Right renal cortex interstitium (tissue), 3 donors: ENCODE measurements at regions not wholly inside any gene's neighbourhood (a gene's known extent, or its start where the extent isn't known, plus 50 kb on each side); places are given as distances from the start of the nearest gene placed in this dataset.
"Not testable (repeated sequence)": the region's sequence is repeated elsewhere in the genome, so short reads cannot be mapped to it uniquely, and the experiment has no call there.

Experiments
- DNase-seq, 3 donors: peaks; one replicate each; pipeline ENCODE4 v3.0.0-alpha.2; 2013; ENCODE audit warnings: low read depth in 3 of 3, low spot score in 2 of 3

DNA sequence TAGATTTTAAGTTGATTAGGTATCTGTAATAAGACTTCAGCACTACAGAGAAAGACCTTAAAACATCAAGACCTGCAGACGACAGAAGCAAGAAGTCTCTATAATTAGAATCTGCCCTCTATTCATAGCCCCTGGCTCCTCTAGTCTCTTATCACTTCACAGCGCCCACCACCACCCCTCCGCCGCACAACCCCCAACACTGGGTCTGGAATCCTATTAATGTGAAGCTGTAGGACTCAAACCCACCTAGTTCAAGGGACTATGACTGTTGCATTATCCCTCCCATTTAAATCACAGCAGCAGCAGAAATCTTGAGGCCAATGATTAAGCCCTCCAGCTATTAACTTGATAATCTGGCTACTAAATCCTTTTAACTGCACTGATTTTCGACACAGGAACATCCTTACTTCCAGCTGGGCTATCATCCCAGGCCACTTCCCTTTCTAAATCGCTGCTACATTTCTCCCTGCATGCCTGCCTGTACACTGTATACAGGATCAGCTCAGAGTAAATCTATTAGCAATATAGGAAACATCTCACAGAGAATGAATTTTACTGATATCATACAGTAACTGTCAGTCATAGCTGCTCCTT lies 159.5 kb upstream of the GRAMD2B start:
- DNase-seq, result no peak

DNA sequence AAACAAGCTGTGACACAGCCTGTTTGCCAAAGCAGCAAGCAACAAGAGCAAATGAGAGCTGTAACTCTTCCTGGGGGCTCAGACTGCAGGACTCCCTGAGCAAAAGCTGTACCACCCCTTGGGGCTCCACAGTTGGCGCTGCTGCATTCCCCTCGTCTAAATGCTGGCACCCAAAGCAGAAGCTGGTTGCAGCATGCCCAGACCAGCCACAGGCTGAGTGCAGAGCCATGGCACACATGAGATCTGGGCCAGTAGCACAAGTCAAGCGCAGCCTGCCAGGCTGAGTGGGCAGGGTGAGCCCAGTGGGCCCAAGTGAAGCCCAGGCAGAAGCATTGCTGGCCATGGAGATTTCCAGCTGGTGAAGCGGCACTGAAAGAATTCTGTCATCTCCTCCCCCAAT lies 157.3 kb upstream of the GRAMD2B start:
- DNase-seq, result no peak

DNA sequence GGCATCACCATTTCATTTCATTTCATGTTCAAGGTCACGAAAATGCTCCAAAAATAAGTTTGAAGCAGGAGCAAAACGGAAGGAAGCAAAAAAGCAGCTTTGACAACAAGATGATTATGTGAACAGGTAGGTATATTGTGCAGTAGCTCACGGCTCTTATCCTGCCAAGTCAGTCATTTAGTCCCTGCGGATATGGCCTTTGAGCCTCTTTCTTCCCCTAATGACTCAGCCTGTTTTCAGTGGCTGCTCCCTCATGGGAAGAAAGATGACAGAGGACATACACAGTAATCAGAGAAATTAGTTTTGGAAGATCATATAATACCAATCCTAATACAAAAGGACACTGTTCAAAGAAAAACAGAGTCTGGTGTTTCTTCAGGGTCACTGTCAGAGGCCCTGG lies 155.8 kb upstream of the GRAMD2B start:
- DNase-seq, result no peak

DNA sequence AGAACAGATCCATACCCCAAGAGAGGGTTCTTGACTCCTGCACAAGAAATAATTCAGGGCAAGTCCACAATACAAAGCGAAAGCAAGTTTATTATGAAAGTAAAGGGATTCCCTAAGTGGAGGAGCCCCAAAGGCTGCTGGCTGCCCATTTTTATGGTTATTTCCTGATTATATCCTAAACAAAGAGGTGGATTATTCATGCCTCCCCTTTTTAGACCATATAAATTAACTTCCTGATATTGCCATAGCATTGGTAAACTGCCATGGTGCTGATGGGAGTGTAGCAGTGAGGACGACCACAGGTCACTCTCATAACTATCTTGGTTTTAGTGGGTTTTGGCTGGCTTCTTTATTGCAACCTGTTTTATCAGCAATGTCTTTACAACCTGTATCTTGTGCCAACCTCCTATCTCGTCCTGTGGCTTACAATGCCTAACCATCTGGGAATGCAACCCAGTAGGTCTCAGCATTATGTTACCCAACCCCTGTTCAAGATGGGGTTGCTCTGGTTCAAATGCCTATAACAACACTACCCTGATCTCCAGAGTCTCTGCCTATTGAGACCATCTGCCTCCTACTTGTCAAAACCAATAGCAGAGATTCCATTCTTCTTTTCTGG lies 154.4 kb upstream of the GRAMD2B start:
- no peak for DNase-seq

GRCh38 chr5:126269511-126269910 lies 153.7 kb upstream of the GRAMD2B start:
- DNase-seq, result no peak

DNA sequence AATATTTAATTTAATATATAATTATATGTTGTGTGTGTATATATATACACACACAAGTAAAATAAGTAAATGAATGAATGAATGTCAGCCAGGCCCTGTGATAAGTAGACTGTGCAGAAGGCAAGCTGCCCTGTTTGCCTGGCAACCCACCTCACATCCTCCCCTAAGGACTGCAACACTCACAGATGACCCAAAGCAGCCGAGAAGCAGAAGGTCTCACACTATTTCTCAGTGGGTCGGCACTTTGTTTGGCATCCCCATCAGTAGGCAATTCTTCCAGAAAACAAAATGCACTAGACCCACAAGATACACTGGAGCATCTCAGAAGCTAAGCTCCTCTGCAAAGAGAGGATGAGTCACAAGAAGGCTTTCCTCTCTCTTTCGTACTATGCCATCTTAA lies 152.1 kb upstream of the GRAMD2B start:
- DNase-seq, result no peak

GRCh38 chr5:126274076-126274762 lies 149.0 kb upstream of the GRAMD2B start:
- no peak for DNase-seq

- no peak for DNase-seq
Measured at GRCh38 chr5:126274763-126275125, 148.5 kb upstream of the GRAMD2B start.

- DNase-seq, result no peak
Measured at GRCh38 chr5:126277762-126278161, 145.4 kb upstream of the GRAMD2B start.

DNA sequence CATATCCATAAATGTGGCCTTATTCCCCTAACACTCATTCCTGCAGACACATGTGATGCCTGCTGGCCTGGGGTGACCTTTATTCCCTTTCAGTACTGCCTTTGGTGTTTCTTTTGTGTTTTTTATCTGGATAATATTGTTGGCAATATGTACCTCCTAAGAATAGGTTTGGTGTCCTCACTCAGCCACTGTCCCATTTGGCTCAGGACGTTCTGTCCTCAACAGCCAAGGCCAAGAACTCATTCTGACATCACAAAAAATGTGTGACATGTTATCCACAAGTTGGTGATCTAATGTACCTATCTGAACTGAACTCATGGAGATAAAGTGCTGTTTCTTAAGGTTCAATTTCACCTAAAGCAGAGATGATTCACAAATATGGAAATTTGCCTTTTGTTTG lies 142.9 kb upstream of the GRAMD2B start:
- no peak for DNase-seq

DNA sequence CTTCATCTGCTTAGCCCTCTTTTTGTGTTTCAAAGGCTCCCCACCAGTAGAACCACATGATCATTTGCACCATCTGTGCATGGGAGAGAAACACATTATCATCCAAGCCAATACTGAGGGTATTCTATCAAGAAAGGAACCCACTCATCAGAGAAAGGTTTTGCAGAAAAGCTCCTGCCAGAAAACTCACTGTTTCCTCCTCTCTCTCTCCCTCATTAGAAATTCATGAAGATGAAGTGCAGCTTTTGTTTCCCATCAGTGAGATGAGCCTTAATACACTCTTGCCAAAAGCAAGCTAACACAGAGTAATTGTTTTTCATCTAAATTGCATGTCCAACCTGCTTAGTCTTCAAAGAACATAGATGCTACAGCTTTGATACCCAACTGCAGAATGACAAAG lies 142.4 kb upstream of the GRAMD2B start:
- DNase-seq, result no peak

GRCh38 chr5:126284977-126285696 lies 138.1 kb upstream of the GRAMD2B start:
- DNase-seq, result no peak

GRCh38 chr5:126296121-126296520 lies 127.1 kb upstream of the GRAMD2B start:
- not testable (repeated sequence) for DNase-seq

GRCh38 chr5:126300293-126300692 lies 122.9 kb upstream of the GRAMD2B start:
- DNase-seq, result no peak

GRCh38 chr5:126301056-126301455 lies 122.2 kb upstream of the GRAMD2B start:
- no peak for DNase-seq

GRCh38 chr5:126309860-126310259 lies 113.3 kb upstream of the GRAMD2B start:
- no peak for DNase-seq

- DNase-seq, result no peak
Measured at GRCh38 chr5:126311766-126312165, 111.4 kb upstream of the GRAMD2B start.

DNA sequence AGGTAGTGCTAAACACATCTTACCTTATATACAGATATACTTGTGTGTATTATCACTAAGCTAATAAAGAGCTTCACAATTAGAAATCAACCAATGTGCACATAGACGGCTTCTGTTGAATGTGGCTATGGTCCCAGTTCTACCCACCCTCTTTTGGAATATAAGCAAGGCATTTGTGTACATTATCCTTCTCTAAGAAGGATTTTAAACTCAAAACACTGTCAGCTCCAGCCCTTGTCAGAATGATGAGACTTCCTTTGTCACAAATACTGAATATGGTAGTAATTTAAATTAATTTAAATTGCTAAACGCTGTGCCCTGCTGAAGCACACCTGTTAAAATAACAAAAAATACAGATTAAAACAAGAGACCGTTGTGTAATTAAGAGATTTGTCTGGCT lies 107.9 kb upstream of the GRAMD2B start:
- no peak for DNase-seq

DNA sequence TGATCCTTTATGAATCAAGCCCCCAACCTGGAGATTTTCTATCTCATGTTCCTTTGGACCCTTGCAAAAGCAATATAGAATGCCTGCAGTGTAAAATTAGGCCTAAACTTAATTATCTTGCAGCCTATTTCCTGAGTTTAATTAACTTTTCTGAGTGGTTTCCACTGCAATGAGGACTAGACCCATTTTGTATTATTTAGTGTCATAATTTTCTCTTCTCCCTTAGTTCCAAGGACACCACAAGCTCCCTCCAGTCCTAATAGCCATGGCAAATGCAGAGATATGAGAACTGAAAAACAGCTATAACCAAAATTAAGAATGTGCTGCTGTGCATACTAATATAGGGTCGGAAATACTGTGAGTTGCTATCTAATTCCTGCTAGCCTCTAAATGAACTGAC lies 90.9 kb upstream of the GRAMD2B start:
- DNase-seq, result no peak

- DNase-seq, result no peak
Measured at GRCh38 chr5:126334760-126335159, 88.4 kb upstream of the GRAMD2B start.

DNA sequence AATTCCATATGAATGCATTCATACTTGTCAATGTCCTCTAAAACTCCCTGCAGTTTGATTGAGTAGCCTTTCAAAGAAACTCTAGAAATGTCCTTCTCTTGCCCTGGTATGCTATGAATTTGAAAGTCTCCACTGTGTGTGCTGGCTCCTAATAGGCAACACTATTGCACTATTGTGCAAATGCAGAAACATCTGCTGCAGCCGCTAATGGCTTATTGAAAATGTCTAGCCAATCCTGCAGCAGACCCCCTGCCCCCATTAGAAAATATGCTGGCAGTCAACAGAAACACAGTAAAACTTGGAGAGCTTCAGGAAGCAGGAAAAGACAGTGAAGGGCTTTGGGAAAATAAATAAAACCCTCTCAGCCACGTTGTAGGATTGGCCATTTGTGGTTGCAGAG lies 87.3 kb upstream of the GRAMD2B start:
- no peak for DNase-seq

DNA sequence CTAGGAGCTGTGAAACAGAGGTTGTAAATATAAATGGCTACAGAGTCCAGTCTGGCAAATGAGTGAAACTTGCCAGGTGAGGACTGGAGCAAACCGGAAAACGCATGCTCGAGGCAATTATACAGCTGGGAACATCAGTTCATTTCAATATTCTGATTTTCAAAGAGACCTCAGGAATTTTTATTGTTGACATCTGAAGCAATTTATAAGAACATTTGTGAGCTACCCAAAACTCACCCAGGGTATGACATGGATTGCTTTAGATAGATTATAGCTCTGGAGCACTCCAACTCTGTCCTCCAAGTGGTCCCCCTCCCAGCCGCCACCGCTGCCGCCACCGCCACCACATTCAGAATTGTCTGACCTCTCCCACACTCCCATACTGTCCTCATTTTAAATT lies 84.6 kb upstream of the GRAMD2B start:
- DNase-seq, result no peak
